DMS153 (cell line): ENCODE measurements at regions not wholly inside any gene's neighbourhood (a gene's known extent, or its start where the extent isn't known, plus 50 kb on each side); places are given as distances from the start of the nearest gene placed in this dataset.

Experiments used
- DNase-seq: peaks from one replicate; lab custom pipeline; 2025; lab: John Stamatoyannopoulos, UW

- DNase-seq, result no peak
Measured at GRCh38 chr9:89793124-89793495, 188.3 kb downstream of the GADD45G start.

DNA sequence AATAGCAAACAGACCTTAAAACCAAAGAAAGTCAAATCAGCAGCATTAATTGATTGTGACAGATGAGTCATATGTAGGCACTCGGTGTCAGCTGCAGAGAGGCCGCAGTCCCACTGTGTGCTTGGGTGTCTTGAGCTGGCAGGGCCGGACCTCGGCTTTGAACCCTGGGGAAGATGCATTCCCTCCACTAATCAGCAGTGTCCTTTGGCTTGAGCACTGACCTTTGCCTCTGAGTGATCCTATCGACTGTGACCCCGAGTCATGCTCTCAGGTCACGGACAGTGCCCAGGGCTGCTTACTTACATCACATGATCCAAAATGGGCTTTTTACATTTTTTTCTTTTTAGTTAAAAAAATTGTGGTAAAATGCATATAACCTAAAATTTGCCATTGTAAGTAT, 188.7 kb downstream of the GADD45G start:
- no peak for DNase-seq

- DNase-seq, result peak; percentile 22
Measured at GRCh38 chr9:89794918-89795317, 190.1 kb downstream of the GADD45G start.

GRCh38 chr9:89795538-89796195, 190.9 kb downstream of the GADD45G start:
- no peak for DNase-seq

DNA sequence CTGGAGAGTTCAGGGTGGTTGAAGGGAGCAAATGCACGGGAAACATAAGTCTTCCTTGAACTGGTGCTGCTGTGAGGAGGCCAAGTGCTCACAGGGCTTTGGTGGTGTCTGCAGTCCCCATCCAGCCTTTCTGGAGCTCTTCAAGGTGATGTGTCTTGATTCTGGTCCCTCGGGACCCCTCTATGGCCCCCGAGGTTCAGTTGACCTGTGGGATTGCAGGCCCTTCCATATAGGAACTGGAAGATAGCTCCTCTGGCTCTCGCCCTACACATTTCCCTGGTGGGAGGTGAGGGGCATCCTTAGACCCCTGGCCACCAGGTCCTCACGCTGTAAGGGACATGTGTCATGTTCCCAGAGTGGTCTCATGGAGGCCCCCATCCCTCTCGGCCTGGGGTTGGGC, 191.8 kb downstream of the GADD45G start:
- no peak for DNase-seq

GRCh38 chr9:89797255-89797654, 192.4 kb downstream of the GADD45G start:
- DNase-seq, result no peak

GRCh38 chr9:89797937-89798455, 193.2 kb downstream of the GADD45G start:
- peak; percentile 80 for DNase-seq

- no peak for DNase-seq
Measured at GRCh38 chr9:89798547-89799120, 193.8 kb downstream of the GADD45G start.

DNA sequence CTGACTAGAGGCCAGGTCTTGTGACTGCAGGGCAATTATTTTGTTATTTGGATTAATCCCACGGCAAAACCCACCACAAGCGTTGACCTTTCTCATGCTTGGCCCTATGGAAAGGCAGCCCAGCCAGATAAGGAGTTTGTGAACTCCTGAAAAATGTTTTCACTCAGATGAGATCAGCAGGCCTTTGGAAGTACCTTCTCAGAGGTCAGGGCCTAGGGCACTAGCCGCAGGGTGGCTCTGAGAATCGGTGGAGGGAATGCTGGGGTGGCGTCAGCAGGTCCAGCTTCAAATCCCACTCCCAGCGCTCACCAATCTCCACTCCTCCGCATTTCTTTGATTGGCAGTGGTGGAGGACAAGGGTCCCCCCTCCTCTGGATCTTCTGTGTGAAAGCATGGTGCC, 194.4 kb downstream of the GADD45G start:
- no peak for DNase-seq

- DNase-seq, result no peak
Measured at GRCh38 chr9:89799766-89800165, 195.0 kb downstream of the GADD45G start.

DNA sequence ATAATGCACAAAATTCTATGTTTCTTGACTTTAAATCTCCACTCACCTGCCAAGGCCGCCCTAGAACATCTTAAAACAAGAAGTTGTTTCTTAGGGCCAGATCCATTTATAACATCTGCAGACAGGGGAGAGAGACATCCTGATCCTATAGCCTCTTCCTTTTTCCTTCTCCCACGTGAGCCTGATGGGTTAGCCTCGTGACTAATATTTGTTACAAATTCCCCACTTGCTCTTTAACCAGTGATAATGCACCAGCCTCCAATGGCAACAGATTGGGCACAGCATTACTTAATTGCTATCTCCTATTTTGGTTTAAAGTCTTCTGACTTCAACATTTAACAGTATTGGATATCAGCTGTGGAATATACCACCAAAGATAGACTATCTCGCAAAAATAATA, 196.5 kb downstream of the GADD45G start:
- no peak for DNase-seq

DNA sequence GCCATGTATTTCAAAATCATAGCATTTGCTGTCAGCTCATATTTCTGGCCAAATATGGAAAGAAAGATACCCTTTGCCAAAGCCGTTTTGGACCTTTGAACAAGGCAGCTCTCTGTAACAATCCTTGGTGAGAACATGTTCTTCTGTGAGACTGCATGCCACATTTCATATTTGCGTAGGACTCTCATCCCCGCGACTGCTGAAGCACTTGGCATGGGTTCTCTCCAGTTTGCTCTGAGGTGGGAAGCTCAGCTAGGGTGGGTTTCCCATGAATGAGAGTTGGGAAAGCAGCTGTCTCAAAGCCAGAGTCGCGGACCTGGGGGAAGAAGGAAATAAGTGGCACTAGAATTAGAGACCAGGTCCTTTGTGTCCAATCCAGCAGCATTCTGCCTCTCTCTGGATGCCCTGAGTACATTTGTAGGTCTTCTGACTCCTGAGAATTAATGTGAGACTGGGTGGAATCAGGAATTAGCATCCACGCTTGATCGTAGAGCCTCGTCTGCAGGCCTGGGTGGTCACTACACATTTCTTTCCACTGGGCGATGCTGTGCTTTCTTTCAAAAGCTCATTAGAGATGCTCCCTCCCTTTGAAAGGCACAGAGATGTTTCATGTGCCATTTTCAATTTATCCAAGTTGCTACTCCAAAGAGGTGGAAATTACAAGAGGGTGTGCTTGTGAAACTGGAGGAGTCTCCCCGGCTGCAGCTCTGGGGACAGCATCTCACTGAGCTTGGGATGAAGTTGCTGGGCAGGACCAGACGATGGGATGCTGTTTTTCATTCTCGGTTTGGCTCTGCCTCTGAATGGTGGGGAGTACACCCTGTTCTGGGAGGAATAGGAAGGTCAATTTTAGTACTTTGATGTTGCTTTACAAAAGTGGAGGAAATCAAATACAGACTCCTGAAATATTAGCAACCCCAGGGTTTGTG, 197.2 kb downstream of the GADD45G start:
- DNase-seq, result no peak

DNA sequence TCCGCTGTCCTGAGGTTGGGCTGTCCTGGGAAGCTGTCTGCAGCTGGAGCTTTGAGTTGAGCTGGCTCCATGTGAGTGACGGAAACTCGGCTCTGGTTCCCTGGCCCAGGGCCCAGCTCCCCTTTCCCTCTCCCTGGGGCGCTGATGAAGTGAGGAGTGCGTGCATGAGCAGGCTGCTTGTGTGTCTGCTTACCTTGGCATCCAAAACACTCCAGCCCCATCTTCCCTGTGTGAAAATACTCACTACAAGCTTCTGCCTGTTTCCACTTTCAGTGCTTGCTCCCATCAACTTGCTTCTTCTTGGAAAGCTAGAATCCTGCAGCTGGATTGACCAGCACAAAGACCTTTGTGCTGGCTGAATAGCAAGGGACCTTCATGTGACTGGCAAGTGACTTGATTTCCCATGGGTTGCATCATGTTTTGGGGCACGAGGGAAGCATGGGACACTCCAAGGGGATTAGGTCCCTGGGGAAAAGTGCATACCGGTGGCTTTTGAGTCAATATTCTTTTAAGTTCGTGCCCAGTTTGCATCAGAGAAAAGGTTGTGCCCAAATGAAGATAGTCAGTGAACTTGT, 198.1 kb downstream of the GADD45G start:
- peak; percentile 10 for DNase-seq

- DNase-seq, result no peak
Measured at GRCh38 chr9:89803403-89803802, 198.6 kb downstream of the GADD45G start.

DNA sequence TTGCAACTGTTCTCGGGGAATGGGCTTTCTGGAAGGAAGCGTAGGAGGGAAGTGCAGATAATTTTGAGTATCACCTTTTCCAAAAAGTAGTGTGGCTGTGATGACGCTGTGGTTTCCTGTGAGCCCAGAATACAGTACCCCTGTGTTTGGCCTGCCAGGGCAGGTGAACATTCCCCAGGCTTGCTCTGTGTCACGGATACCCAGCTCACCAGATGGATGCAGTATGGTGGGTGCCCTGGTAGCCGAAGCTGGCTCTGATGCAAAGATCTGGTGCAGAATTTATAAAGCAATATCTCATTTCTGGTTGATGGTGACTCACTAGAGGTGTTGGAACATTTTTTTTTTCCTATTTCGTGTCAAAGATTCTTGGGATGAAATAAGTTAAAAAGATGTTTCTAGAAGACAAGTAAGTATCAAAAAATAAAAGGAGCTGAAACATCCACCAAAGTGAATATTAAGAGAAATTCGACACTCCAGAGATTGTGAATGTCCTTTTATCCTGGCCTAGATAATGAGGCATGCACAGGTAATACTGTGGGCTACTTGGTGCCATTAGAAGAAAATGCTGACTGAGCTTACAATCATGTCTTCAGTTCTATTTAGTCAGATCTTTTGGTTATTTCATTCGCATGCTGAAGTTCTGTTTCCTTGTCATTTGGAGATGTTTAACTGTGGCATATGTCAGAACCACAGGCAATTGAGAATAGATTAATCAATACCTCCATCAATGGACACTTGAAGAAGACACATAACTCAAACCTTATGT, 200.1 kb downstream of the GADD45G start:
- DNase-seq, result no peak

- DNase-seq, result no peak
Measured at GRCh38 chr9:89805571-89806292, 200.9 kb downstream of the GADD45G start.

DNA sequence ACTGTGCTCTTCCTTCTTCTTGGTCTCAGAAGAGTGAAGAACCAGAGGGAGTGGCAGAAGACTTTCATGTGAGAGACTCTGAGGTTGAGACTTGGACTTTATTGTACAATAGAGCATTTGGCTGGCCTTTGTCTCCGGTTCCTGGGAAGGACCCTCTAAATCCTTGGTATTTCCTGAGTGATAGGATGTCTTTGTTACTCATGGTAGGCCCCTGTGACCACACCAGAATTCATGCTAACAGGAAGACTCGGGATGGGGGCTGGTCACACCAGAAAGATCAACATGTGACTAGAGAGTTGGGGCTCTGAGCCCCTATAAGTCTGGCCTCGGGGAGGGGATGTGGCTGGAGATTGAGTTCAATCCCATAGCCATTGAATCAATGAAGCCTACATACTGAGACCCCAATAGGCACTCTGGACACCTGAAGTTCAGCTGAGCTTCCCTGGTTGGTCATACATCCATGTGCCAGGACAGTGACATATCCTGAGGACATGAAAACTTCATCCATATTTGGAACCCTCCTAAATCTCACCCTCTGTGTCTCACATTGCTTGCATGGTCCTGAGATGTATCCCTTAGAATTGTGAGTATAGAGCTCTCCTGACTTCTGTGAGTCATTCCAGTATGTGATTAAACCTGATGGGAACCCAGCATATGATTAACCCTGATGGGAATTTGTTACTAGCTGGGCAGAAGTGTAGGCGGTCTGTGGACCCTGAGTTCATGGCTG, 201.7 kb downstream of the GADD45G start:
- no peak for DNase-seq

DNA sequence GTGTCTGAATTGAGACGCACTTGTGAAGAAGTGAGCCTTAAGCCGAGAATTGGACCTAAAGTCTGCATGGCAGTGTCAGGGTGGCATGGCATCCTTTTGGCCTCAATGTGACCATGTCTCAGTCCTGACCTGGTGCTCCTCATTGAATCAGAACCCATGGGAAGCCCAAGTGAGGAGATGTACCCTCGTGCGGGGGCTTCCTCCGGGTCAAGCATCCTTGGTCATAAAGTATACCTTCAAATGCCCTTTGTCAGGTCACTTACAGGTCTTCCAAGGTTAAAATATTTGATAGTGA, 202.2 kb downstream of the GADD45G start:
- DNase-seq, result no peak

- DNase-seq, result no peak
Measured at GRCh38 chr9:89807682-89808075, 202.9 kb downstream of the GADD45G start.

DNA sequence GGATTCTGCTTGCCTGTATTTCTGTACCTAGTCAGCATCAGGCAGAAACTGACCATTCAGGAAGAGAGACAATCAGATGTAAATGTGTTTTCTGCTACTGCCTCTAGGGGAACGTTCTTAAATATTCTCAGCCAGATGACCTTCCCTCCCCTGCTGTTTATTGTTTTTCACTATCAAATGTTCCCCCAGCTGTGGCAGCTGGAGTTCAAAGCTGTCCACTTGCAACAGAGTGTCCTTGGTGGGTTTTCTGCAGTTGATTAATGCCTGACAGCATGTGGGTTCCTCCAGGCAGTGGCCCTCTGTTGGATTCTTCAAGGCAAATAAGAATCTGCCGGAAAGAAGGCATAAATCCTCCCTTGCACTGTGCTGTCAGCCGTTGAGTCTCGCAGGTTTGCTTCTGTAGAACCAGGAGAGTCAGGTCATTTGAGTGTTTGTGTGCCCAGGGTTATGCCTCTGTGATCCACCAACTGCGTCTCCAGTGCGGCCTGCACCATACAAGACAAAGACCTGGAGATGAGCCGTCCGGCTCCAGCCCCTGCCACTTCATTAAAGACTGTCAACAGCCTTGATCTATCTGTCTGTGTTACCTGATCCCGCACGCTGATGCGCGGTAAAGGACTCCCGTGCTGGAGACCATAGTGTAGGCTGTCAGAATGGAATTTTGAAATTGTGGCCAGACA, 203.4 kb downstream of the GADD45G start:
- DNase-seq, result peak; percentile 37
